GM19452 (cell line): ENCODE measurements at regions not wholly inside any gene's neighbourhood (a gene's known extent, or its start where the extent isn't known, plus 50 kb on each side); places are given as distances from the start of the nearest gene placed in this dataset.

ENCODE experiments used
- ATAC-seq: cut with Tn5 transposase; IDR thresholded peaks from one replicate; pipeline ENCODE4 v1.9.1; 2021; ENCODE audit not compliant: unreplicated experiment

GRCh38 chr2:71784734-71785511 lies 331.6 kb downstream of the DYSF start:
- no peak for ATAC-seq

GRCh38 chr2:71783815-71784214 lies 330.5 kb downstream of the DYSF start:
- no peak for ATAC-seq

- ATAC-seq = no peak
These were observed 329.9 kb downstream of the DYSF start for GRCh38 chr2:71783215-71783614.

GRCh38 chr2:71782323-71782722 lies 329.0 kb downstream of the DYSF start:
- no peak for ATAC-seq

GRCh38 chr2:71781695-71782228 lies 328.4 kb downstream of the DYSF start:
- ATAC-seq = no peak

GRCh38 chr2:71780162-71780561 lies 326.8 kb downstream of the DYSF start:
- no peak for ATAC-seq

GRCh38 chr2:71779774-71780105 lies 326.4 kb downstream of the DYSF start:
- ATAC-seq = no peak

GRCh38 chr2:71778936-71779773 lies 325.8 kb downstream of the DYSF start:
- ATAC-seq = no peak

GRCh38 chr2:71778514-71778913 lies 325.2 kb downstream of the DYSF start:
- ATAC-seq = no peak

GRCh38 chr2:71777946-71778345 lies 324.6 kb downstream of the DYSF start:
- no peak for ATAC-seq

- ATAC-seq = no peak
These were observed 322.9 kb downstream of the DYSF start for GRCh38 chr2:71776227-71776626.

GRCh38 chr2:71773218-71773617 lies 319.9 kb downstream of the DYSF start:
- ATAC-seq = no peak

GRCh38 chr2:71772510-71773172 lies 319.3 kb downstream of the DYSF start:
- ATAC-seq = no peak

- no peak for ATAC-seq
These were observed 314.3 kb downstream of the DYSF start for GRCh38 chr2:71767663-71768062.

GRCh38 chr2:71759060-71759459 lies 305.7 kb downstream of the DYSF start:
- no peak for ATAC-seq

GRCh38 chr2:71757351-71757750 lies 304.0 kb downstream of the DYSF start:
- no peak for ATAC-seq

- ATAC-seq = no peak
These were observed 303.0 kb downstream of the DYSF start for GRCh38 chr2:71756280-71756906.

- ATAC-seq = no peak
These were observed 298.2 kb downstream of the DYSF start for GRCh38 chr2:71751590-71751989.

- ATAC-seq = no peak
These were observed 296.3 kb downstream of the DYSF start for GRCh38 chr2:71749671-71750101.

GRCh38 chr2:71748227-71748626 lies 294.9 kb downstream of the DYSF start:
- ATAC-seq = no peak

GRCh38 chr2:71747559-71747958 lies 294.2 kb downstream of the DYSF start:
- ATAC-seq = no peak
